HepG2 (cell line): ENCODE measurements at regions not wholly inside any gene's neighbourhood (a gene's known extent, or its start where the extent isn't known, plus 50 kb on each side); places are given as distances from the start of the nearest gene placed in this dataset.

Experiments used
- CTCF ChIP-seq: sonication (generic); formaldehyde crosslinking; IDR thresholded peaks from 2 replicates; pipeline ENCODE4 v1.5.0; 2020; ENCODE audit warnings: mild to moderate bottlenecking, missing genetic modification reagents, moderate library complexity
- EED ChIP-seq: sonication (generic); formaldehyde crosslinking; IDR thresholded peaks from 2 replicates; pipeline ENCODE4 v1.5.0; 2020; ENCODE audit warnings: mild to moderate bottlenecking, missing genetic modification reagents
- HOXA7 ChIP-seq: sonication (generic); formaldehyde crosslinking; IDR thresholded peaks from 2 replicates; pipeline ENCODE4 v1.8.1; 2022; ENCODE audit warnings: mild to moderate bottlenecking, missing genetic modification reagents, moderate library complexity
- LRRFIP1 ChIP-seq: sonication (generic); formaldehyde crosslinking; conservative IDR thresholded peaks from 2 replicates; pipeline ENCODE4 v1.4.0; 2020; ENCODE audit warnings: missing genetic modification reagents
- MAFF ChIP-seq: IDR thresholded peaks from 2 replicates; pipeline ENCODE4 v1.6.1; 2011; ENCODE audit warnings: low read depth, low read length, improper control_type of control experiment
- MYC ChIP-seq: sonication (generic); formaldehyde crosslinking; IDR thresholded peaks from 2 replicates; pipeline ENCODE4 v1.9.0; 2021; ENCODE audit warnings: missing genetic modification reagents, borderline replicate concordance
- PHF20 ChIP-seq: sonication (generic); formaldehyde crosslinking; IDR thresholded peaks from 2 replicates; pipeline ENCODE4 v1.5.0; 2020; ENCODE audit warnings: mild to moderate bottlenecking, missing genetic modification reagents
- POLR2AphosphoS5 ChIP-seq: IDR thresholded peaks from 2 replicates; pipeline ENCODE4 v1.6.1; 2012; ENCODE audit warnings: low read depth, low read length
- SP1 ChIP-seq, 2 experiments: fragments of 450-650 bp in 1 of 2; sonication (generic) in 1 of 2; formaldehyde crosslinking in 1 of 2; IDR thresholded peaks; 2 replicates each; pipeline versions ENCODE4 v1.4.0 to v1.6.1; 2016 to 2020; ENCODE audit warnings: missing genetic modification reagents in 1 of 2
- ZNF335 ChIP-seq: sonication (generic); formaldehyde crosslinking; IDR thresholded peaks from 2 replicates; pipeline ENCODE4 v1.4.0; 2020; ENCODE audit warnings: missing genetic modification reagents
- ZNF83 ChIP-seq: sonication (generic); formaldehyde crosslinking; IDR thresholded peaks from 2 replicates; pipeline ENCODE4 v1.4.0; 2020; ENCODE audit warnings: missing genetic modification reagents, mild to moderate bottlenecking, borderline replicate concordance
- TF ChIP-seq, protein P1 (sequence below): sonication (generic); IDR thresholded peaks from 2 replicates; pipeline ENCODE4 v1.6.1; 2016; ENCODE audit warnings: low read depth, borderline replicate concordance

- TF ChIP-seq SP1 (IDR thresholded peaks at IDR 0.05) (no peak), SP1 (CRISPR knock-in tag; IDR thresholded peaks at IDR 0.05) (no peak), MYC (no peak), CTCF (CRISPR knock-in tag) (no peak), ZNF335 (no peak), LRRFIP1 (CRISPR knock-in tag) (no peak), POLR2AphosphoS5 (no peak), ZNF83 (no peak), PHF20 (no peak), MAFF (no peak), HOXA7 (CRISPR knock-in tag) (no peak), EED (CRISPR knock-in tag) (no peak)
- TF ChIP-seq, protein P1, sequence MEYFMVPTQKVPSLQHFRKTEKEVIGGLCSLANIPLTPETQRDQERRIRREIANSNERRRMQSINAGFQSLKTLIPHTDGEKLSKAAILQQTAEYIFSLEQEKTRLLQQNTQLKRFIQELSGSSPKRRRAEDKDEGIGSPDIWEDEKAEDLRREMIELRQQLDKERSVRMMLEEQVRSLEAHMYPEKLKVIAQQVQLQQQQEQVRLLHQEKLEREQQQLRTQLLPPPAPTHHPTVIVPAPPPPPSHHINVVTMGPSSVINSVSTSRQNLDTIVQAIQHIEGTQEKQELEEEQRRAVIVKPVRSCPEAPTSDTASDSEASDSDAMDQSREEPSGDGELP, result no peak
These were observed 749.1 kb upstream of the SORCS1 start for GRCh38 chr10:107913317-107914294.
